ENCODE measurements at regions not wholly inside any gene's neighbourhood (a gene's known extent, or its start where the extent isn't known, plus 50 kb on each side); places are given as distances from the start of the nearest gene placed in this dataset.

GRCh38 chr13:111422348-111422747 is 101.9 kb downstream of the TEX29 start (continued):
- TF ChIP-seq, protein P1, sequence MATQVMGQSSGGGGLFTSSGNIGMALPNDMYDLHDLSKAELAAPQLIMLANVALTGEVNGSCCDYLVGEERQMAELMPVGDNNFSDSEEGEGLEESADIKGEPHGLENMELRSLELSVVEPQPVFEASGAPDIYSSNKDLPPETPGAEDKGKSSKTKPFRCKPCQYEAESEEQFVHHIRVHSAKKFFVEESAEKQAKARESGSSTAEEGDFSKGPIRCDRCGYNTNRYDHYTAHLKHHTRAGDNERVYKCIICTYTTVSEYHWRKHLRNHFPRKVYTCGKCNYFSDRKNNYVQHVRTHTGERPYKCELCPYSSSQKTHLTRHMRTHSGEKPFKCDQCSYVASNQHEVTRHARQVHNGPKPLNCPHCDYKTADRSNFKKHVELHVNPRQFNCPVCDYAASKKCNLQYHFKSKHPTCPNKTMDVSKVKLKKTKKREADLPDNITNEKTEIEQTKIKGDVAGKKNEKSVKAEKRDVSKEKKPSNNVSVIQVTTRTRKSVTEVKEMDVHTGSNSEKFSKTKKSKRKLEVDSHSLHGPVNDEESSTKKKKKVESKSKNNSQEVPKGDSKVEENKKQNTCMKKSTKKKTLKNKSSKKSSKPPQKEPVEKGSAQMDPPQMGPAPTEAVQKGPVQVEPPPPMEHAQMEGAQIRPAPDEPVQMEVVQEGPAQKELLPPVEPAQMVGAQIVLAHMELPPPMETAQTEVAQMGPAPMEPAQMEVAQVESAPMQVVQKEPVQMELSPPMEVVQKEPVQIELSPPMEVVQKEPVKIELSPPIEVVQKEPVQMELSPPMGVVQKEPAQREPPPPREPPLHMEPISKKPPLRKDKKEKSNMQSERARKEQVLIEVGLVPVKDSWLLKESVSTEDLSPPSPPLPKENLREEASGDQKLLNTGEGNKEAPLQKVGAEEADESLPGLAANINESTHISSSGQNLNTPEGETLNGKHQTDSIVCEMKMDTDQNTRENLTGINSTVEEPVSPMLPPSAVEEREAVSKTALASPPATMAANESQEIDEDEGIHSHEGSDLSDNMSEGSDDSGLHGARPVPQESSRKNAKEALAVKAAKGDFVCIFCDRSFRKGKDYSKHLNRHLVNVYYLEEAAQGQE (IDR thresholded peaks at IDR 0.05; ENCODE audit: low read depth, low read length): no peak

GRCh38 chr13:111423168-111423785 is 102.8 kb downstream of the TEX29 start:
- Histone ChIP-seq H3K27me3 (ENCODE audit: insufficient read depth) (peaks cover 69% of the 10 kb centered on the region; the same call in 1 of the 2 replicates), H3K4me3 (ENCODE audit: low read depth in 2 of 2, low read length in 1 of 2) (no peak overlapping the region), H3K9ac (no peak overlapping the region), H2AFZ (ENCODE audit: low read depth) (no peak overlapping the region), H3K79me2 (ENCODE audit: insufficient read depth) (no peaks in the 10 kb centered on the region), H3K27ac (ENCODE audit: low read depth in 2 of 2, low read length in 1 of 2) (no peak overlapping the region), H4K20me1 (ENCODE audit: insufficient read depth) (no peaks in the 10 kb centered on the region), H3K9me3 (no peaks in the 10 kb centered on the region), H3K4me1 (ENCODE audit: control insufficient read depth in 1 of 2, insufficient read depth in 2 of 2, low read depth in 1 of 2, low read length in 1 of 2) (no peaks in the 10 kb centered on the region; a peak in 1 of 4 replicates), H3K9me2 (no peaks in the 10 kb centered on the region), H3F3A (replicated peaks; ENCODE audit: insufficient read depth) (no peaks in the 10 kb centered on the region), H3K36me3 (replicated peaks in 1 of 2; ENCODE audit: control insufficient read depth in 1 of 2, insufficient read depth in 2 of 2, low read length in 1 of 2) (no peaks in the 10 kb centered on the region), H3K4me2 (no peak overlapping the region)
- ChIA-PET POLR2A (no interaction called here), CTCF (no interaction called here)
- DNase-seq: no peak
- WGBS (ENCODE audit: low lambda C conversion rate): 24% methylated on average over 14 of the region's 16 CpGs
- TF ChIP-seq GABPA (IDR thresholded peaks at IDR 0.05; ENCODE audit: low read depth) (no peak), RCOR1 (IDR thresholded peaks at IDR 0.05; ENCODE audit: low read length) (no peak), MEF2A (IDR thresholded peaks at IDR 0.05; ENCODE audit: borderline replicate concordance, low read depth) (no peak), GATA2 (CRISPR knock-in tag; IDR thresholded peaks at IDR 0.05) (no peak), NRF1 (IDR thresholded peaks at IDR 0.05; ENCODE audit: low read depth, low read length) (no peak), RFX5 (IDR thresholded peaks at IDR 0.05; ENCODE audit: low read length) (no peak), RAD21 (IDR thresholded peaks at IDR 0.05; ENCODE audit: low read length) (no peak), EZH2phosphoT487 (IDR thresholded peaks at IDR 0.05; ENCODE audit: borderline replicate concordance, low read depth) (no peak), FOXM1 (IDR thresholded peaks at IDR 0.05; ENCODE audit: low read depth) (no peak), JUND (IDR thresholded peaks at IDR 0.05) (no peak), YY1 (IDR thresholded peaks at IDR 0.05; ENCODE audit: low read depth) (no peak), NFIC (IDR thresholded peaks at IDR 0.05; ENCODE audit: borderline replicate concordance) (no peak), CHD2 (IDR thresholded peaks at IDR 0.05; ENCODE audit: low read length, partially characterized antibody) (no peak), TAF1 (IDR thresholded peaks at IDR 0.05; ENCODE audit: borderline replicate concordance, low read depth, low read length) (no peak)
- TF ChIP-seq, protein P2, sequence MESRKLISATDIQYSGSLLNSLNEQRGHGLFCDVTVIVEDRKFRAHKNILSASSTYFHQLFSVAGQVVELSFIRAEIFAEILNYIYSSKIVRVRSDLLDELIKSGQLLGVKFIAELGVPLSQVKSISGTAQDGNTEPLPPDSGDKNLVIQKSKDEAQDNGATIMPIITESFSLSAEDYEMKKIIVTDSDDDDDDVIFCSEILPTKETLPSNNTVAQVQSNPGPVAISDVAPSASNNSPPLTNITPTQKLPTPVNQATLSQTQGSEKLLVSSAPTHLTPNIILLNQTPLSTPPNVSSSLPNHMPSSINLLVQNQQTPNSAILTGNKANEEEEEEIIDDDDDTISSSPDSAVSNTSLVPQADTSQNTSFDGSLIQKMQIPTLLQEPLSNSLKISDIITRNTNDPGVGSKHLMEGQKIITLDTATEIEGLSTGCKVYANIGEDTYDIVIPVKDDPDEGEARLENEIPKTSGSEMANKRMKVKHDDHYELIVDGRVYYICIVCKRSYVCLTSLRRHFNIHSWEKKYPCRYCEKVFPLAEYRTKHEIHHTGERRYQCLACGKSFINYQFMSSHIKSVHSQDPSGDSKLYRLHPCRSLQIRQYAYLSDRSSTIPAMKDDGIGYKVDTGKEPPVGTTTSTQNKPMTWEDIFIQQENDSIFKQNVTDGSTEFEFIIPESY (IDR thresholded peaks at IDR 0.05; ENCODE audit: borderline replicate concordance, low read depth): no peak
- TF ChIP-seq, protein P3, sequence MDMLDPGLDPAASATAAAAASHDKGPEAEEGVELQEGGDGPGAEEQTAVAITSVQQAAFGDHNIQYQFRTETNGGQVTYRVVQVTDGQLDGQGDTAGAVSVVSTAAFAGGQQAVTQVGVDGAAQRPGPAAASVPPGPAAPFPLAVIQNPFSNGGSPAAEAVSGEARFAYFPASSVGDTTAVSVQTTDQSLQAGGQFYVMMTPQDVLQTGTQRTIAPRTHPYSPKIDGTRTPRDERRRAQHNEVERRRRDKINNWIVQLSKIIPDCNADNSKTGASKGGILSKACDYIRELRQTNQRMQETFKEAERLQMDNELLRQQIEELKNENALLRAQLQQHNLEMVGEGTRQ (IDR thresholded peaks at IDR 0.05; ENCODE audit: borderline replicate concordance, low read depth, low read length): no peak

Measured in SK-N-SH (cell line).